Left lung (tissue), 4 donors: ENCODE measurements at regions not wholly inside any gene's neighbourhood (a gene's known extent, or its start where the extent isn't known, plus 50 kb on each side); places are given as distances from the start of the nearest gene placed in this dataset.

Experiments used
- ATAC-seq: fragments of 200-7000 bp; cut with Tn5 transposase; one replicate; pipeline ENCODE4 v1.9.1; 2020; ENCODE audit warnings: moderate library complexity
- DNase-seq, 4 donors: peaks; one replicate each; pipeline ENCODE4 v3.0.0-alpha.2; 2013 to 2020
- H3K27ac ChIP-seq, 2 donors: fragments of 200-600 bp; sonication (generic) in 1 of 2; one replicate each; pipeline versions ENCODE4 v1.5.0 to v1.8.0; 2020 to 2021
- H3K27me3 ChIP-seq, 2 donors: fragments of 200-600 bp; sonication (generic) in 1 of 2; one replicate each; pipeline versions ENCODE4 v1.5.0 to v1.8.0; 2020 to 2021
- H3K36me3 ChIP-seq, 2 donors: fragments of 200-600 bp; sonication (generic) in 1 of 2; one replicate each; pipeline versions ENCODE4 v1.5.0 to v1.8.0; 2020 to 2021
- H3K4me1 ChIP-seq, 2 donors: fragments of 200-600 bp; one replicate each; pipeline ENCODE4 v1.8.0; 2021
- H3K4me3 ChIP-seq, 2 donors: fragments of 200-600 bp; sonication (generic) in 1 of 2; one replicate each; pipeline versions ENCODE4 v1.5.0 to v1.8.0; 2020 to 2021; ENCODE audit warnings: mild to moderate bottlenecking in 1 of 2
- H3K9me3 ChIP-seq, 2 donors: fragments of 200-600 bp; sonication (generic) in 1 of 2; one replicate each; pipeline versions ENCODE4 v1.5.0 to v1.8.0; 2020 to 2021
- intact Hi-C, 2 donors: fragments of 100-400 bp; cut with DNase I; formaldehyde crosslinking; loops; one replicate each; pipeline versions ENCODE4 v1.11.2 to v1.14.2; 2022
- TF ChIP-seq, protein P1 (sequence below), 2 donors: fragments of 200-600 bp; sonication (generic) in 1 of 2; IDR thresholded peaks; one replicate each; pipeline versions ENCODE4 v1.5.0 to v1.8.0; 2021; ENCODE audit warnings: antibody characterized with exemption in 2 of 2
- donor health status: DM: no; HTN: yes; CAD: no.
- donor health status: DM: no; HTN: no; CAD: no.

DNA sequence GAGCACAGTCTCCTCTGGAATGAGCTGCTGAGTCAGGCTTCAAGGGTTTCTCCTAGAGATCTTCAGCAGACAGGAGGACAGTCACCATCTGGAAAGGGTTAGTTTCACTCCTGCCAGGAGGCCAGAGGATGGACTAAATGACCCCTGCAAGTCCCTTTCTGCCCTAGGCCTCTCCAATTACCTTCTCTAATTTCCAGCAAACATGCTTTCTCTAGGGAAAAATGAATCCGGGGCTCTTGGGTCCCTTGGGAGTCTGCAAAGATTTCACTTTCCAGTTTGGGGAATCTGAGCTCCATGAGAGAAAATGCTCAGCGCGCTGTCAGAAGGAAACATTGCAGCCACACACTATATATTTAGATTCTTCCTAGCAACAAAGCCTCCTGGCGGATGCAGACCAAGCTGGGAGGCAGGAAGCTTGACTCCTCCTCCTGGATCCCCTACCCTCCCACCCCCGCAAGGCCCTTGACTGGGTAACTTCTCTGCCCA lies 184.4 kb upstream of the CCND2 start:
- DNase-seq (peak in 1 of 4 donors; percentile 58), ATAC-seq (no peak)
- Histone ChIP-seq H3K36me3 (no peaks in the 10 kb centered on the region), H3K4me3 (no peak overlapping the region), H3K9me3 (no peaks in the 10 kb centered on the region), H3K27ac (no peak overlapping the region), H3K4me1 (peaks cover 0 to 4% of the 10 kb centered on the region in 2 donors), H3K27me3 (no peaks in the 10 kb centered on the region)
- intact Hi-C loops: no loop called here
- TF ChIP-seq, protein P1, sequence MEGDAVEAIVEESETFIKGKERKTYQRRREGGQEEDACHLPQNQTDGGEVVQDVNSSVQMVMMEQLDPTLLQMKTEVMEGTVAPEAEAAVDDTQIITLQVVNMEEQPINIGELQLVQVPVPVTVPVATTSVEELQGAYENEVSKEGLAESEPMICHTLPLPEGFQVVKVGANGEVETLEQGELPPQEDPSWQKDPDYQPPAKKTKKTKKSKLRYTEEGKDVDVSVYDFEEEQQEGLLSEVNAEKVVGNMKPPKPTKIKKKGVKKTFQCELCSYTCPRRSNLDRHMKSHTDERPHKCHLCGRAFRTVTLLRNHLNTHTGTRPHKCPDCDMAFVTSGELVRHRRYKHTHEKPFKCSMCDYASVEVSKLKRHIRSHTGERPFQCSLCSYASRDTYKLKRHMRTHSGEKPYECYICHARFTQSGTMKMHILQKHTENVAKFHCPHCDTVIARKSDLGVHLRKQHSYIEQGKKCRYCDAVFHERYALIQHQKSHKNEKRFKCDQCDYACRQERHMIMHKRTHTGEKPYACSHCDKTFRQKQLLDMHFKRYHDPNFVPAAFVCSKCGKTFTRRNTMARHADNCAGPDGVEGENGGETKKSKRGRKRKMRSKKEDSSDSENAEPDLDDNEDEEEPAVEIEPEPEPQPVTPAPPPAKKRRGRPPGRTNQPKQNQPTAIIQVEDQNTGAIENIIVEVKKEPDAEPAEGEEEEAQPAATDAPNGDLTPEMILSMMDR (IDR thresholded peaks at IDR 0.05): no peak

DNA sequence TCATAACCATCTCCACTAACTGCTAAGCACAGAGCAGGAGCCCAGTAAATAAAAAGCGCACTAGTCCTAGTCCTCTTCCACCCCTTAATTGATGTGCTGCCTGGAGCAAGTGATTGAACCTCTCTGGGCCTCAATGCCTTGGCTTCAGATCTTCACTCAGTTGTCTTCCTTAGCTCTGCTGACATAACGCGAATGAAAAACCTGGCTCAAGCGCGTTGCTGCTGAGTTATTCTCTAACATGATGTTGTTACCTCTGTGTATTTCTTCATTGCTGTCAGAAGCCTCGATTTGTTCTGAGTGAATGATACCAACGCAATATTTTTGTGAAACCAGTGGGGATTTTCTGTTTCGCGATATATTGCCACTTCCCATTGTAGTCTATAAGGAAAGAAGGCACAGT lies 185.1 kb upstream of the CCND2 start:
- no peaks in the 10 kb centered on the region for H3K27me3 ChIP-seq
- H3K9me3 ChIP-seq: no peaks in the 10 kb centered on the region
- no peaks in the 10 kb centered on the region for H3K36me3 ChIP-seq
- no peak overlapping the region for H3K27ac ChIP-seq
- H3K4me3 ChIP-seq: no peak overlapping the region
- peaks cover 0 to 4% of the 10 kb centered on the region in 2 donors for H3K4me1 ChIP-seq
- ATAC-seq (no peak), DNase-seq (no peak)
- TF ChIP-seq, protein P1 (IDR thresholded peaks at IDR 0.05): no peak
- intact Hi-C loops: no loop called here

DNA sequence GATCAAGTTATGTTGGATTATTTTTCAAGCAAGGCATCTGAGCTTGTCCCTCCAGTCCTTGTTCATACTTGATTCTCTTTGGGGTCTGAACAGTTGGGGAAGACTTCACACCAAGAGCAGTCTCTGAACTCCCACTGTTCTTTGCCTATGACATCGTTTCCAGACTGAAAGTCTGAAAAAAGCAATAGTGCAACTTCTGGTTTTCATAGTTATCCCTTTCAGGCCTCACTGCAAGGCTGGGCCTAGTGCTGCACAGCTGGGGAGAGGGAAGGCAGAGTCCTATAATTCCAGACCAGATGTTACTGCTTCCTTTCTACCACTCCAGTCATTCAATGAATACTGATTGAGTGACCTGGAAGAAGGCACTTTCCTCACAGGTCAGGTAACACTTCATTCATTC lies 187.1 kb upstream of the CCND2 start:
- TF ChIP-seq, protein P1 (IDR thresholded peaks at IDR 0.05): no peak
- Histone ChIP-seq H3K9me3 (no peaks in the 10 kb centered on the region), H3K27ac (no peak overlapping the region), H3K4me1 (peaks cover 0 to under 1% of the 10 kb centered on the region in 2 donors), H3K27me3 (no peaks in the 10 kb centered on the region), H3K4me3 (no peak overlapping the region), H3K36me3 (no peaks in the 10 kb centered on the region)
- intact Hi-C loops: no loop called here
- no peak for ATAC-seq
- no peak for DNase-seq

DNA sequence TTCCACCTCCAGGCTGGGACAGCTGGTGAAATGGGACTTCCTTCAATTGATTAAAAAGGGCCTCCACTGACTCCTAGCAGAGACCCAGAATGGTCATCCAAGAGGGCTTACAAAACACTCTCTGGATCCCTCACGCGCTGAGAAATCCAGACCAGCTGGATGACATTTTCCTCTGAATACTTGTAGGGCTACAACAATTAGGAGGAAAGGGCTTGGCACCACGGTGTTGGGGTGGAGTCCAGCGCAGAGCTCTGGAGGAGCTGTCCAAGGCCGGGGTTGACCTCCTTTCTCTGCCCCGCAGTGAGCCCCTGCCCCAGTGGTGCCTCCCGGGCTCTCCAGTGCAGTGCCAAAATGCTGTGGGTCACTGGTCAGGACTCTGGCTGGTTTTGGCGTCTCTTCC lies 189.0 kb upstream of the CCND2 start:
- no peaks in the 10 kb centered on the region for H3K4me1 ChIP-seq
- TF ChIP-seq, protein P1 (IDR thresholded peaks at IDR 0.05): no peak
- no peaks in the 10 kb centered on the region for H3K27me3 ChIP-seq
- intact Hi-C loops: no loop called here
- peak; percentile 21 for ATAC-seq
- peak in 2 of 4 donors; percentile 75 to 81 for DNase-seq
- no peak overlapping the region for H3K4me3 ChIP-seq
- no peaks in the 10 kb centered on the region for H3K36me3 ChIP-seq
- H3K9me3 ChIP-seq: no peaks in the 10 kb centered on the region
- no peak overlapping the region for H3K27ac ChIP-seq

DNA sequence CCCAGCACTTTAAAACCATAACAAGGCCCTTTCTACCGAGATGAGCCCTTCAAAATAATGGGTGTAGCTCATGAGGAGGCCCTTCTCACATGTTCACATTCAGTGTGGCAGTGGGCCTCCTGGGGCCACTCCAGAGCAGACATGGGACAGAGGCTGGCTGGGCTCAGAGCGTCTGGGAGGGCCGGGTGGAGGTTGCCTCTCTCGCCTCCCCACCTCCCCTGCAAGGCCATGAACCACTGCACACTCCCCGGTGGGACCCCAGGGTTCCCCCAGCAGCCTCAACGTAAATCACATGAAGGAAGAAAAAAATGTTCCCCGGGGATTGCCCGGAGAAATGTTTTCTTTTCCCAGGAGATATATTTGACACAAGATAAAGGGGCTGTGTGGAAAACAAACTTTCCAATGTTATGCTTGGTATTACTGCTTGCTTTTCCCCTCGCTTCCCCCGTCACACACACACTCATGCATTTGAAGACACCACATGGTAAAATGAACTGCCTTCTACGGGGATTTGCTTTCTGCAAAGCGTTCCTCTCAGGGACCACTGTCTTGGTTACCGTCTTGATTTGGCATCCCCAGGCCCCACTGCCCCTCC lies 190.7 kb upstream of the CCND2 start:
- intact Hi-C loops: no loop called here
- Histone ChIP-seq H3K4me3 (no peak overlapping the region), H3K36me3 (no peaks in the 10 kb centered on the region), H3K4me1 (no peaks in the 10 kb centered on the region), H3K27me3 (no peaks in the 10 kb centered on the region), H3K9me3 (no peaks in the 10 kb centered on the region), H3K27ac (no peak overlapping the region)
- TF ChIP-seq, protein P1 (IDR thresholded peaks at IDR 0.05): no peak
- DNase-seq (peak in 1 of 4 donors; percentile 16), ATAC-seq (no peak)
